HUDEP-2 (cell line): ENCODE measurements at regions not wholly inside any gene's neighbourhood (a gene's known extent, or its start where the extent isn't known, plus 50 kb on each side); places are given as distances from the start of the nearest gene placed in this dataset.
"Not testable (repeated sequence)": the region's sequence is repeated elsewhere in the genome, so short reads cannot be mapped to it uniquely, and the experiment has no call there.

ENCODE experiments used
- DNase-seq, 76 experiments: peaks; one replicate each; lab custom pipeline; 2025; ENCODE audit not compliant: unreplicated experiment in 76 of 76; lab: John Stamatoyannopoulos, UW

DNA sequence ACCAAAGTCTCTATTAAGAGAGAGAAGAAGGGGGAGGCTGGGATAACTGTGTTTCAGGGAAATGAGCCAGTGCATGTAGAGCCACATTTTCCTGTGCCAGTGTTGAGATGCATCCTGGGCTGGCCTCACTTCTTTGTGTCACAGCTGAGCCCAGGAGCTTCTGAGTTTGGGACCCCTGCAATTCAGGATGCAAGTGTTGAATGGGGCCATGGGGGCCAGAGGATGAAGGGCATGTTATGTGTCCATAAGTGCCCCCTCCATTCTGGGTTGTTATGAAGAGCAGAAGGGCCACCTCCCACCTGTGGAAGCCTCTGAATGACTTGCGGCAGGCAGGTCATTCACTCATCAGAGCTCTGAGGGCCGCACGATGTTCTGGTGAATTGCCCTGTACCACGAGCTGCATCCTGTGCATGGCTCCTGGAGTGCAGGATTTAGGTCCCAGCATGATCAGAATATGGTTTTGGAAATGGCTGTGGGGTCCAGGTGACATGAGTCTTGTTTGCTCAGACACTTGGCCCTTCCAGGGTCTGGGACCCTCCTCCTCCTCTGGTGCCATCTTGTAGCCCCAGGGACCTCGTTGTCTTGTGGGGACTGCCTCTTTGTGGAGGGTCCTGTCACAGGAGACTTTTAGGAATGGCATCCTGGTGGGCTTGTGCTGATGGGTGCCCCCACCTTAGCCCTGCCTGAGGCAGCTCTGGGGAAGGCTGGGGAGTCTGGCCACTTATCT is 115.4 kb upstream of the PITX1 start:
- DNase-seq: no peak

DNA sequence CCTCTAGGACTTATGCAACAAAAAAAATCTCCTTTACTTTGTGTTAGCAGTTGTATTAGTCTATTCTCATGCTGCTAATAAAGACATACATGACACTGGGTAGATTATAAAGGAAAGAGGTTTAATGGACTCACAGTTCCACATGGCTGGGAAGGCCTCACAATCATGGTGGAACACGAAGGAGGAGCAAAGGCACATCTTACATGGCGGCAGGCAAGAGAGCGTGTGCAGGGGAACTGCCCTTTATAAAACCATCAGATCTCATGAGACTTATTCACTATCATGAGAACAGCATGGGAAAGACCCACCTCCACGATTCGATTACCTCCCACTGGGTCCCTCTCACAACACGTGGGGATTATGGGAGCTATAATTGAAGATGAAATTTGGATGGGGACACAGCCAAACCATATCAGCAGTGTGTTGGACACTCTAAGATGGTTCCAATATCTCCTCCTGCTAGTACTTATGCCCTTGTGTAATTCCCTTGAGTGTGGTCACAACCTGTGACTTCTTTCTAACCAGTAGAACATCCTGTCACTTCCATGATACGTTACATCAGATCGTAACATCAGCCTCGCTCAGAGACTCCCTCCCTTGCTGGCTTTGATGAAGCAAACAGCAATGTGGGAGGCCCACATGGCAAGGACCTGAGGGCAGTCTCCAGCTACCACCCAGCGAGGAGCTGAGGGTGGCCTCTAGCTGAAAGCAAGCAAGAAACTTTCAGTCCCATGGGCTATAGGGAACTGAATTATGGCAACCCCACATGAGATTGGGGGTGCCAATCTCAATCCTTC is 113.5 kb upstream of the PITX1 start:
- no peak for DNase-seq

DNA sequence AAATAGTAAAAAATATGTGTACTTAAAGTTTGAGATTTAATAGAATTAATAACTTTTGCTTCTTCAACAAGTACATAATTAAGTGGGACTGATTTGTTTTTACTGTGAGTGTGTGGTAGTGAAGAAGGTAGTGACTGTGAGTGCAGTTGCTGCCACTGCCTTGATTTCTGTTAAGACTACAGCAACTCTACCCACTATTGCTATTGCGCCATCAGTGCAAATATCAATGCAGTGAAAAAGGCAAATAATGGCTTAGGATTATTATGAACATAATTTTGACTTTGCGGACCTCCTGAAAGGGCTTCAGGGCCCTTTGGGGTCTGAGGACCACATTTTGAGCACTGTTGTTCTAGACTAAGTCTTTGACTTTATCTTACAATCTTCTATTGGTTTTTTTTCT is 112.0 kb upstream of the PITX1 start:
- no peak for DNase-seq

DNA sequence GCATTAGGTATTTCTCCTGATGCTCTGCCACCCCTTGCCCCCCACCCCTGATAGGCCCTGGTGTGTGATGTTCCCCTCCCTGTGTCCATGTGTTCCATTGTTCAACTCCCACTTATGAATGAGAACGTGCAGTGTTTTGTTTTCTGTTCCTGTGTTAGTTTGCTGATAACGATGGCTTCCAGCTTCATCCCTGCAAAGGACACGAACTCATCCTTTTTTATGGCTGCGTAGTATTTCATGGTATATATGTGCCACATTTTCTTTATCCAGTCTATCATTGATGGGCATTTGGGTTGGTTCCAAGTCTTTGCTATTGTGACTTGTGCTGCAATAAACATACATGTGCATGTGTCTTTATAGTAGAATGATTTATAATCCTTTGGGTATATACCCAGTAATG is 109.7 kb upstream of the PITX1 start:
- DNase-seq: not testable (repeated sequence)

DNA sequence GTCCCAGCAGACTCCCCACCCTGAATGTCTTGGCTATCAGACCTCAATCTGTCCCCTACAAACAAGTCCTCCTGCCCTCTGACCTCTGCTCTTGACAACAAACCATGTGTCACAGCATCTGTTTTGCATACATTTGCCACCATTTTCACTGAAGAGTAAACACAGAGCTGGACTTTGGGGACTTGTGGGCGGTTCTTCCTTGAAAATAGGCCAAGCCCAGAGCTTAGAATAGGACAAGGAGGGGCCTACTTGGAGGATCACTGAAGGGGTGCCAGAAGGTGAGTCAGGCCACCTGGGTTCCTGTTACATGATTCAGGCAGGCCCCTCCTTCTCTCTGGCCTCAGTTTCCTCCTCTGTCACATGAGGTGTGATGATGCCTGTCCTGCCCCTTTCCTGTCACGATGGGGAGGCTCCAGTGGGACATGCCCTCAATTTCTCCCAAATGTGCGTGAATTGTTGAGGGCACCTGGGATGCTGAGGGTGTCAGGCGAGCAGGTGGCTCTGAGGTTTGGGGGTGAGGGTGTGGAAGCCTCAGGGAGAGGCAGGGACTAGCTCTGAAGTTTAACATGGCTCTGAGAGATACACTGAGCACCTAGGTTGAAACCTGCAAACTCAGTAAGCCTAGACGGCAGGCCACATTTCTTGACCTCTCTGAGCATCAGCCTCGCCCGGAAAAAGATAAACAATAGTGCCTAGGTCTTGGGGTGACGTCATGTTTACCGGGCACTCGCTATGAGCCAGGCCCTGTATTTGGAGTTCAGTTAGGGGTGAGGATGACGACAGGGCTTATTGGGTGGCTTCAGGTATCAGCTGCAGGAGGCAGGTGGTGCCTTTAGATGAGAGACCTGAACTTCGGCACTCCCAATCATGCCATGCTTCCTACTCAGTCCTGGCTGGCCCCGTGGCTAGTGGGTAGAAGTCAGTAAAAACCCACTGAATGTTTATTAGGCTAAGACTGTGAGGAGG is 107.6 kb upstream of the PITX1 start:
- DNase-seq: peak in 2 of 76 experiments; percentile 13 to 18

DNA sequence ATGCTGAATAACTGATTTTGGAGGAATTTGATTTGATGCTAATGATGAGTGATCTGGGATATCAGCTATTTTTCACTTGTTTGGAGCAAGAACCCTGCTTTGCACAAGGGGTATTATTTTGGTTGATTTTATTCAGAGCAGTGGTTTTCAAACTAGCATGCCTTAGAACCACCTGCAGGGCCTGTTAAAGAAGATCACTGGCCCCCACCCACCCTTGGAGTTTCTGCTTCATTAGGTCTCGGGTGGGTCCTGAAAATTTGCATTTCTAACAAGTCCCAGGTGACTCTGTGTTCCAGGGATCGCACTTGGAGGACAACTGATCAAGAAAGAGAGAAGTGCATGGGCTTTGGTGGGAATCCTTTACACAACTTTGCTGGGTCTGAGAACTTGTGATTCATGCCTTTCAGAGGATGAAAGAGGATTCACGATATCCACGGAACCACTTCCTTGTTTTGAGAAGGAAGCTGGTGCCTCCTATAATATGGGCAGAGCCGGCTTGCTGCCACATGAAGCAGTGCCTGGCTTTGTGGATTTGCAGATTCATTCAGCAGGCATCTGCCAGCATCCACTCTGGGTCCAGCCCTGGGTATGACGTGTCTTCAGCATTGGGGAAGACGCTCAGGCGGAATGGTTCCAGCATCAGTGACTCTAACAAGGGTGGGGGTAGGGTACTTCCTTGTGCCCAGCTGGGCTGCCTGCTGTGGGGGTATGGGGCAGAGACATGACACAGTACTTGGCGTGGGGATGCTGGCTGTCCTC is 106.6 kb upstream of the PITX1 start:
- no peak for DNase-seq

DNA sequence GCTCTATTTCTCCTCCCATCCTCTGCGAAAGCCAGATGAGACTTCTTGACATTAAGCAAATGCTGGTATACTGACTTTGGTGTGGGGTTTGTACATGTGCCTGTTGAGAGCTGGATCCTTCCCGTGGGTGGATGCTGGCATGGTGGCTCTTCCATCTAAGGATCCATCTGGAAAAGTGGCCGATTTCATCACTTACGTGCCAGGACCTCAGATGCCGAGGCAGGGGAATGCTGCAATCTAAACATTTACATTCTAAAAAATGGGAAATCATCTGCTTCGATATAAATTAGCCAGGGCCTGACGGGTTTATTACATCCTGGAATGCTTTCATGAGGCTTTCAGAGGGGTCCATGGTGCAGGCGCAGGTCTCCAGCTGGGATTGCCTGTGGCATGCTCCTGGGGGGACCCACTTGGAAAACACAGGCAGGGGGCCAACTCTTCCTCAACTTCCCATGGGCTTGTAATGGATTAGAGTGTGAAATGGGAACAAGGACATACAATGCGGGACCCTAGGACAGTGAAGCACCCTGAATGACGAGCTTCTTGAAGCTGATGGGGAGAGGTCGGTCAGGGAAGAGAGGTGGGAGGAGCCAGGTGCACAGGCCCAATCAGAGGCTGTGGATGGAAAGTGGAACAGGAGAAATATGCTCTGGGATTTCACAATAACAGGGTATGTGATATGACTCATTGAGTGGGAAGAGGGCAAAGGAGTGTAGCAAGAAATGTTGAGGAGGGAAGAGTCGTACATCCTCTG is 105.5 kb upstream of the PITX1 start:
- no peak for DNase-seq

DNA sequence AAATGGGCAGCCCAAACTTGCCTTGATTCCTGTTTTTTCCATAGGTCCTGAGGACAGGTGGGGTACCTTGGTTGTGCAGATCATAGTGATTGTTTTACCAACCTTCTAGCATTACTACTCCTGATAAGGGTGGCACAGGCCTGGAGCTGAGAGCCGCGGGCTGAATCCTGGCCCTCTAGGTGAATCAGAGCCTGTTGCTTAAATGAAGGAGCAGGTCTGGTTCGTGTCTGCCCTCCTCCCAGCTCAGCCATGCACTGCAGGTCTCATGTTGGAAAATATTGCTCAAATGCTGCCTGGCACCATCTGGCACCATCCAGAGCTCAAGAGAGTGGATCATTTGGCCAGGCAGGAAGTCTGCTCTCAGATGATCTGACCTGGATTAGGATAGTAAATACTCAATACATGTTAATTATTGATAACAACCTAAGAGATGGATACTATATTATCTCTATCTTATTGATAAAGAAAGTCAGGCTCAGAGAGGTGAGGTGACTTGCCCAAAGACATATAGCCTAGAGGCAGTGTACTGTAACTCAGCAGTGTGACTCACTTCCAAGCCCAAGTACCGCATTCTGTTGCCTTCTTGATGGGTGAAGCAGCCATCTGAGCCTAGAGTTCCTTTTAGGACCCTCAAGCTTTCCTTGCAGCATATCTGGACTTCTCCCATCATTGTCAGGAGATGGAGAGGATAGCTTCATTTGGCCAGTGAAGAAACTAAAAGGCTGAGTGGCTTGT is 104.3 kb upstream of the PITX1 start:
- no peak for DNase-seq

DNA sequence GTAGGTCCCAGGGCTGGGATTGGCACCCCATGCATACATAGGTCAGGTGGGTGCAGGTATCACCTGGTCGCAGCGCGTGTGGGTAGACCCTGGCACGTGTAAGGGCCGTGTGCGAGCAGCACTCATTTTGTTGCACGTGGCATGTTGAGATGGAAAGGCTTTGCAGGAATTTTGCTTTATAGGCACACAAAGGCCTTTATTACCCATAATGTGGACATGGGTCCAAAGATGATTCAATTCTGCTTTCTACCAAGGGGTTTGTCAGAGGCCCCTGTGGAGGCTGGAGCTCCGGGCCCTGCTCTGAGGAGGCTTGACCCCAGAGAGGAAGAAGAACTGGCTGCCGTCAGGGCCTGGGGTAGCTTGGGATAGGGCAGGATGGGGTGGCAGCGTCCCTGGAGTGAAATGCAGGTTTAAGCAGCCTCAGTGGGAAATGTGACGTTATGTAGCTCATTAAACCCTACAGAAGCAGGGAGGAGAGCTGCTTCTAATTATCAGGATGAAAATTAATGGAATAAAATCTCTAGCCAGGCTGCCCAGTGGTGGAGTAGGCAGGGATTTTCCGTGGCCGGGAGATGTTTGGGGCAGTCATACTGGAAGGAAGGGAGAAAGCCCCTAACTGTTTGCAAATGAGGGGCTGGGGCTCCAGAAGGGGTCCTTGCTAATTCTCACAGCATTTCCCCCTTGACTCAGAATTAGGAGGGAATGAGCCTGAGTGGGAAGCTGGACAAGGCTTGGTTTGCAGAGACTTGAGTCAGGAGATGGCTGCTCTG is 103.3 kb upstream of the PITX1 start:
- no peak for DNase-seq

DNA sequence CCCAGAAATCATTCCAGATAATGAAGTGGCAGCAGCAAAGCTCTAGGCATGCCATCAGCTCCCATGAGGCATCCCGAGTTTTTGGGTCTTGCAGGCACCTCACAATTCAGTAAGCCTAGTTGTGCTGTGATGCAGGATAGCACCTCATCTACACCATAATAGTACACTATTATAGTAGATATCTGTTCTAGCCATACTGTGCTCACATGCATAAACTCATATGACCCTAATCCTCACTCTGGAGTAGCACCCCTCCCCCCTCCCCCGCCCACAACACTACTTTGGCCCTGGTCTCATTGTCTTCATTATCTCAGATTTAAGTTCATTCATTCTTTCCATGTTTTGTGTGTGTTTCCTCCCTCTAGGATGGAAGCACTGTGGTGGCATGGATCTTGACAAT is 102.5 kb upstream of the PITX1 start:
- DNase-seq: peak in 34 of 76 experiments; percentile 11 to 71 (median 33)

DNA sequence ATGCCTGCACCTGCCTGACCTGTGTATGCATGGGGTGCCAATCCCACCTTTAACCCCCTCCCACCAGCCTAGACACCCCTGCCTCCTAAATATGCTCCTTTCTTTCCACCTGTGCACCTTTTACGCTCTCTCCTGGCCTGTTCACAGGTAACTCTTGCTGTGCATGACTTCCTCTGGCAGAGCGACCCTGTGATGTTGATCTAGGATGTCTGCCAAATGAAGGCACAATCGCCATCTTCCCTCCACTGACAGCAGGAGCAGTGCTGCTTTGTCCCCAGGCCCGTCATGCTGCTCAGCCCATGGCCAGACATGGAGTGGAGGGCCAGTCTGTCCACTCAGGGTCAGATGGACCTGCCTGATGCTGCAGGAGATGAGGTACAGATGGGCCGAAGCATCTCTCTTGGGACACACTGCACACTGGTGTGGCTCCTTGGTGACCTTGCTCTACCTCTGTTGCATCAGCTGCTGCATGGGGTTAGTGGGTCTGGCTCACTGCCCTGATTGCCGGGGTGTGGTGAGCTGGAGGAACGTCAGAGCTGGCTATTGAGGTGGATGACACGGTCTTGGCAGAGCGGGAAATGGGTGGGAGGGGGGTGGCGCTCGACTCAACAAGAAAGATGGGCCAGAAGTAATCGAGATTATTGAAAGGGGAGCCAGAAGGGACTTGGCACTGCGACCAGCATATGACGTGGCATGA is 101.7 kb upstream of the PITX1 start:
- peak in 75 of 76 experiments; percentile 58 to 99 (median 97) for DNase-seq

DNA sequence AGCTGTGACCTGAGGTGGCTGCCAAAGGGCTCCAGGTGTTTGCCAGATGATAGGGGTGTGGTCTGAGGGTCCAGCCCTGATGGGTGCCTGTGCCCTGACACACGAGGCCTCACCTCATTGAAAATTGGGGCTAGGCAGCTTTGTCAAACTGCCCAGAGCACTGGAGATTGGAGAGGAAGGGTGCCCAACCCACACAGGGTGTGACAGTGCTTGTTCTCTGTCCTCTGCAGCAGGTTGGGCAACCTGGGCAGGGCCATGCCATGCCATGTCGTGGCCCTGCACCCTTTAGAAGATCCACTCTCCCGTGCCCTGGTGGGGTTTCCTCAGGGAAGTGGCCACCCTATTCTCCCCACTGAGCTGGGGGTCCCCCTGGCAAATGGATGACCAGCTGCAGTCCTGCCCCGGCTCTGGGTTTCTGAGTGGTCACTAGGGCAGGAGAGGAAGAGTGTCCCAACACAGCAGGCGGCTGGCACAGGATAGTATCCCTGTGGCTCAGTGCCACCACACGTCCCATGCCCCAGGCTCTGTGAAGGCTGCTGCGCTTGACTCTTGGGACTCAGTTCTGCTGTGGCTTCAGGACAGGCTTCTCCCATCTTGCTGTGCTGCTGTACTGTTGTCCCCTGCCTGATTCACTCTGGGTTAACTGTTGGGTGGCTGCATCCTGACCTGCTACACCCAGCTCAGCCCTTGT is 100.8 kb upstream of the PITX1 start:
- DNase-seq: peak in 69 of 76 experiments; percentile 22 to 90 (median 59)

DNA sequence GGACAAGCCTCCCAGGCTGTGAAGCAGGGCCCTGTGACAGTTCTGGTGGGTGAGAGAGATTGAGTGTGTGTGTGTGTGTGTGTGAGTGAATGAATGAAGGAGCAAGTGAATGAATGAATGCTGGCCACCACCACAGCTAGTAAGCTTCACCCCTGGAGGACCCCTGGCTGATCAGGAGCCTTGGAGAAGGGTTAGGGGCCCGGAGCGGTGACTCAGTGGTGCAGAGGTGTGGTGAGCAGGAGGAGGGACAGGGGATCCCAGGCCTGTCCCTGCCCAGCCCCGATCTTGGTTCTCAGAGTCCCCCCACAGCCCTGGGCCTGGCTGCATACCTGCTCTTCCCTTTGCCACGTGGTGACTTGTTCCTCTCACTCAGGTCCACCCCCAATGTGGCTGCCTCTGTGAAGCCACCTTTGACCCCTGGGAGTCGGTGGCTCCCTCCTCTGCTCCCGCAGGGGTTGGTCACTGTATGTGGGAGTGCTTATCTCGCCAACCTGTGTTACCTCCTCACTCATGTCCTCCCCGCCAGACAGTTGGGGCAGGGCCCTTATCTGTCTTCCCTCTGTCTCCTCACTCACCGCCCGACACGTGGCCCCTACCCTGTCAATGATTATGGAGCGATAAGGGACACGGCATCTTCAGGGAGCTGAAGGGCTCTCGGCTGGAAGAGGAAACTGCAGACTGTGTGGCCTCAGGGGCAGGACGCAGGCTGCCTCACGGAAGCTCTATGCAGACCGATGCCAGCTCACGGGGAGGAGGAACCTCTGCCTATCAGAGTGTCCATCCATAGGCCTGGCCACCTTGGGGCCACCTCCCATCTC is 99.9 kb upstream of the PITX1 start:
- peak in 75 of 76 experiments; percentile 72 to 100 (median 96) for DNase-seq

DNA sequence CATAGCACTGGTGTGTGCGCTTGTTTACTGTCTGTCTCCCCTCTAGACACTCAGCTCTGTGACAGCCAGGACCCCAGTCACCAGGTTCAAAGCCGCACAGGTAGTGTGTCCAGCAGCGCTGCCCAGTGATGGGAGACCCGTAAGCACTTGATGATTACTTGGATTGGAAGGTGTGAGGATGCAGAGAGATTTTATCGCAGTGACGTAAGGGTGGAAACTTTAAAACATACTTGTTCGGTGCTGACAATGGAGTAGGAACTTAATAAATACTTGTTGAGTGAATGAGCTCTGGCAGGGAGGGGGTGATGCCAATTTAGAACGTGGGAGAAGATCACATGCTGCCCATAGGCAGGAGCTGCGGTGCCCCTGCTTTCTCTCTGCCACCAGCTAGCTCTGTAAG is 99.2 kb upstream of the PITX1 start:
- peak in 1 of 76 experiments; percentile 44 for DNase-seq

DNA sequence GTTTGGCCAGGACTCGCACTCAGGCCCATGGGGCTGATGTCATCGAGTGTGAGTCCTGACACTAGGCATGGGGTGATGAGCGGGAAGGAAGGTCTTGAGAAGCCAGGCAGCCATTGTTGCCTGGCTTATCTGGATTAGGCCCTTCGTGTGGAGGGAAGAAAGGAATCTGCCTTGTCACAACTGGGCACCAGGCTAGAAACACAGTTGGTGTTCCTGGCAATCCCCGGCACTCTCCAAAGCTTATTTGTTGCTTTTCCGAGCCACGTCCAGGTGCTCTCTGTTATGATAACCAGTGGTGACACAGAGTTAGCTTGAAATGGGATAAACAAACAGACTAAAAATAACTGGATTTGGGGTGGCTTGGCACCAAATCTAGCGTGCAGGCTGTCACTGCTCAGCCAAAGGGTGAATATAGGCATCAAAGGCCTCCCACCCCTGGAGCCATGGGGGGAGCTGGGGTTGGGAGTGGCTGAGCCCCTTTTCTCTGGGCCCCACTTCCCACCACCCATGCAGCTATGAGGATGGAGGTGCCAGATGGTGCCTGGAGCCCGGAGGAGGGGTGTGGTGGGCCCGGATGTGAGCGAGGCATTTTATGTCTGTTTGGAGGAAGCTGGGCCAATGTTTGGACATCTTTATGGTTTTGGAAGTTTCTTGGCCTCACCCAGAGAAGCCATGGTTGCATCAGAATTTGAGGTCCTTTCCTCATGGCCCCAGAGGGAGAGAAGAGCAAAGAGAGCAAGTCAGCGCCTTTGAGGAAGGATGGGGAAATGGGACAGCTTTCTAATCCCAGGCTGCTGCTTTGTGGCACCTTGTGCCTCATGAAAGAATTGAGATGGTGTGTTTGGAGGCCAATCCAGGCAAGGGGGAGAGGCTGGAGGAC is 98.0 kb upstream of the PITX1 start:
- no peak for DNase-seq
